GM18519 (cell line): ENCODE measurements at regions not wholly inside any gene's neighbourhood (a gene's known extent, or its start where the extent isn't known, plus 50 kb on each side); places are given as distances from the start of the nearest gene placed in this dataset.

ENCODE experiments used
- ATAC-seq: cut with Tn5 transposase; IDR thresholded peaks from one replicate; pipeline ENCODE4 v1.9.1; 2021; ENCODE audit warnings: mild to moderate bottlenecking, moderate library complexity; ENCODE audit not compliant: unreplicated experiment, low FRiP score

- ATAC-seq: no peak
These were observed 52.4 kb upstream of the GNAI1 start for GRCh38 chr7:80082213-80082612.

- ATAC-seq: no peak
These were observed 55.7 kb upstream of the GNAI1 start for GRCh38 chr7:80078886-80079285.

GRCh38 chr7:80078159-80078731 lies 56.4 kb upstream of the GNAI1 start:
- ATAC-seq: no peak

- no peak for ATAC-seq
These were observed 64.2 kb upstream of the GNAI1 start for GRCh38 chr7:80070391-80070790.

- ATAC-seq: no peak
These were observed 68.0 kb upstream of the GNAI1 start for GRCh38 chr7:80066639-80067038.

- ATAC-seq: no peak
These were observed 70.8 kb upstream of the GNAI1 start for GRCh38 chr7:80063834-80064233.

GRCh38 chr7:80060218-80060806 lies 74.3 kb upstream of the GNAI1 start:
- peak; percentile 63 for ATAC-seq

GRCh38 chr7:80057488-80057887 lies 77.1 kb upstream of the GNAI1 start:
- peak; percentile 77 for ATAC-seq

- no peak for ATAC-seq
These were observed 80.3 kb upstream of the GNAI1 start for GRCh38 chr7:80054356-80054755.

- ATAC-seq: no peak
These were observed 81.5 kb upstream of the GNAI1 start for GRCh38 chr7:80053124-80053523.

- no peak for ATAC-seq
These were observed 86.7 kb upstream of the GNAI1 start for GRCh38 chr7:80047856-80048459.

GRCh38 chr7:80047032-80047431 lies 87.6 kb upstream of the GNAI1 start:
- ATAC-seq: no peak

GRCh38 chr7:80044796-80045195 lies 89.8 kb upstream of the GNAI1 start:
- ATAC-seq: no peak

- ATAC-seq: no peak
These were observed 93.9 kb upstream of the GNAI1 start for GRCh38 chr7:80040752-80041151.

GRCh38 chr7:80040335-80040734 lies 94.3 kb upstream of the GNAI1 start:
- no peak for ATAC-seq

GRCh38 chr7:80039251-80039884 lies 95.3 kb upstream of the GNAI1 start:
- no peak for ATAC-seq

- ATAC-seq: no peak
These were observed 96.9 kb upstream of the GNAI1 start for GRCh38 chr7:80037689-80038088.

GRCh38 chr7:80036107-80036506 lies 98.5 kb upstream of the GNAI1 start:
- no peak for ATAC-seq

GRCh38 chr7:80028717-80029116 lies 105.9 kb upstream of the GNAI1 start:
- ATAC-seq: no peak

- ATAC-seq: no peak
These were observed 106.9 kb upstream of the GNAI1 start for GRCh38 chr7:80027611-80028173.

GRCh38 chr7:80026766-80027165 lies 107.9 kb upstream of the GNAI1 start:
- ATAC-seq: no peak
